ENCODE measurements at regions not wholly inside any gene's neighbourhood (a gene's known extent, or its start where the extent isn't known, plus 50 kb on each side); places are given as distances from the start of the nearest gene placed in this dataset.

GRCh38 chr10:63717027-63717715, 196.0 kb downstream of the REEP3 start:
- H3K4me3 Mint-ChIP-seq (ENCODE audit: unreplicated experiment), result no peak overlapping the region
- intact Hi-C loops (cut with micrococcal nuclease; ENCODE audit: unreplicated experiment), result loop anchor here (10.0 kb wide), 1 partner anchor 192 kb away; the partner anchor contains the start of gene REEP3
- no peaks in the 10 kb centered on the region for H3K9me3 Mint-ChIP-seq (ENCODE audit: unreplicated experiment)
- no TSS peak for BruUV-seq (replicated peaks)
- H3K4me1 Mint-ChIP-seq (ENCODE audit: low read depth, unreplicated experiment), result peaks cover 40% of the 10 kb centered on the region
- H3K9me3 ChIP-seq, result no peaks in the 10 kb centered on the region
- no peaks in the 10 kb centered on the region for H3K36me3 ChIP-seq (ENCODE audit: control insufficient read depth, insufficient read depth, low read length)
- H3K27ac Mint-ChIP-seq (ENCODE audit: unreplicated experiment), result no peak overlapping the region
- H3K27me3 Mint-ChIP-seq (ENCODE audit: insufficient read depth, unreplicated experiment), result no peaks in the 10 kb centered on the region
- no peak for DNase-seq
- no peak for TF ChIP-seq CTCF (IDR thresholded peaks at IDR 0.05; ENCODE audit: insufficient read depth in 1 of 2, low read depth in 1 of 2, low read length in 1 of 2, severe bottlenecking in 1 of 2, unreplicated experiment in 1 of 2)
- POLR2A ChIA-PET, result interaction anchor here (0.6 to 1.9 kb wide), 4 partner anchors 79 to 448 kb away, joined by 4 to 8 read pairs (median 4); no protein-coding TSS in a partner anchor
- peaks cover 49% of the 10 kb centered on the region for H3K4me1 ChIP-seq
- no peak overlapping the region for H3K4me3 ChIP-seq (ENCODE audit: low read depth, low read length)
- no peaks in the 10 kb centered on the region for H3K27me3 ChIP-seq (replicated peaks; ENCODE audit: control insufficient read depth, insufficient read depth, low read length)
- H3K36me3 Mint-ChIP-seq (ENCODE audit: insufficient read depth, unreplicated experiment), result peaks cover 5% of the 10 kb centered on the region
- CTCF ChIA-PET, result interaction anchor here (1.2 to 3.7 kb wide), 3 partner anchors 79 to 550 kb away, joined by 3 to 22 read pairs (median 4); no protein-coding TSS in a partner anchor

DNA sequence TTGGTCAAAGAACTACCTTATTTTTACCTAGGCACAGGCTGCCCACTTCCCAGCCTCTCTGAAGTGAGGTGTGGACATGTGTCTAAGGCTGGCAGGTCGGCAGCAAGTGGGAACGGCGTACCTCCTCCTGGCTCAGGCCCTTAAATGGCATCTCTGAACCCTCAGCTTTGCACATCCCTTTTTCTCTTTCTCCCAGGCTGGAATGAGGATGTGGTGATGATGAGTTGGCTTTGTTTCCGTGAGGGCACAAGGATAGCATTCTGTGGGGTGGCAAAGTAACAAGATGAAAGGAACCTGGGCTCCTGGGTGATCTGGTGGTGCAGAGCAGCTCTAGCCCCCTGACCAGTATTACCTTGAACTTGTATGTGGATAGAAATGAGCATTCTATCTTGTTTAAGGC, 196.8 kb downstream of the REEP3 start:
- ChIA-PET CTCF (interaction anchor here (0.6 to 3.7 kb wide), 8 partner anchors 50 to 560 kb away, joined by 3 to 22 read pairs (median 6); partner anchors contain the start of gene JMJD1C), POLR2A (interaction anchor here (0.8 to 1.9 kb wide), 3 partner anchors 80 to 449 kb away, joined by 3 to 8 read pairs (median 4); no protein-coding TSS in a partner anchor)
- Mint-ChIP-seq H3K36me3 (ENCODE audit: insufficient read depth, unreplicated experiment) (peaks cover 5% of the 10 kb centered on the region), H3K4me1 (ENCODE audit: low read depth, unreplicated experiment) (peaks cover 32% of the 10 kb centered on the region), H3K27me3 (ENCODE audit: insufficient read depth, unreplicated experiment) (no peaks in the 10 kb centered on the region), H3K4me3 (ENCODE audit: unreplicated experiment) (no peak overlapping the region), H3K27ac (ENCODE audit: unreplicated experiment) (no peak overlapping the region), H3K9me3 (ENCODE audit: unreplicated experiment) (no peaks in the 10 kb centered on the region)
- H3K4me1 ChIP-seq, result peaks cover 40% of the 10 kb centered on the region
- H3K36me3 ChIP-seq (ENCODE audit: control insufficient read depth, insufficient read depth, low read length), result no peaks in the 10 kb centered on the region
- DNase-seq, result no peak
- TF ChIP-seq CTCF (IDR thresholded peaks at IDR 0.05; ENCODE audit: insufficient read depth in 1 of 2, low read depth in 1 of 2, low read length in 1 of 2, severe bottlenecking in 1 of 2, unreplicated experiment in 1 of 2), result no peak
- intact Hi-C loops (cut with micrococcal nuclease; ENCODE audit: unreplicated experiment), result loop anchor here (10.0 kb wide), 1 partner anchor 193 kb away; the partner anchor contains the start of gene REEP3
- H3K4me3 ChIP-seq (ENCODE audit: low read depth, low read length), result no peak overlapping the region
- H3K27me3 ChIP-seq (replicated peaks; ENCODE audit: control insufficient read depth, insufficient read depth, low read length), result no peaks in the 10 kb centered on the region
- no peaks in the 10 kb centered on the region for H3K9me3 ChIP-seq
- no TSS peak for BruUV-seq (replicated peaks)

- Mint-ChIP-seq H3K4me3 (ENCODE audit: unreplicated experiment) (no peak overlapping the region), H3K36me3 (ENCODE audit: insufficient read depth, unreplicated experiment) (peaks cover 5% of the 10 kb centered on the region), H3K9me3 (ENCODE audit: unreplicated experiment) (no peaks in the 10 kb centered on the region), H3K4me1 (ENCODE audit: low read depth, unreplicated experiment) (peaks cover 28% of the 10 kb centered on the region), H3K27me3 (ENCODE audit: insufficient read depth, unreplicated experiment) (no peaks in the 10 kb centered on the region), H3K27ac (ENCODE audit: unreplicated experiment) (peak overlapping the region; percentile 5)
- Histone ChIP-seq H3K9me3 (no peaks in the 10 kb centered on the region), H3K4me3 (ENCODE audit: low read depth, low read length) (no peak overlapping the region), H3K36me3 (ENCODE audit: control insufficient read depth, insufficient read depth, low read length) (no peaks in the 10 kb centered on the region), H3K4me1 (peaks cover 36% of the 10 kb centered on the region), H3K27me3 (replicated peaks; ENCODE audit: control insufficient read depth, insufficient read depth, low read length) (no peaks in the 10 kb centered on the region)
- BruUV-seq (replicated peaks), result no TSS peak
- CTCF ChIA-PET, result interaction anchor here (0.6 to 3.7 kb wide), 9 partner anchors 49 to 561 kb away, joined by 3 to 22 read pairs (median 5); partner anchors contain the start of gene JMJD1C
- no peak for DNase-seq
- intact Hi-C loops (cut with micrococcal nuclease; ENCODE audit: unreplicated experiment), result loop anchor here (10.0 kb wide), 1 partner anchor 194 kb away; the partner anchor contains the start of gene REEP3
- TF ChIP-seq CTCF (IDR thresholded peaks at IDR 0.05; ENCODE audit: insufficient read depth in 1 of 2, low read depth in 1 of 2, low read length in 1 of 2, severe bottlenecking in 1 of 2, unreplicated experiment in 1 of 2), result no peak
- POLR2A ChIA-PET, result interaction anchor here (0.8 to 1.9 kb wide), 3 partner anchors 80 to 449 kb away, joined by 3 to 8 read pairs (median 4); no protein-coding TSS in a partner anchor
These were observed 197.2 kb downstream of the REEP3 start for GRCh38 chr10:63718421-63718820.

Data from Caco-2 (cell line).